Mammary epithelial cell (primary cell): ENCODE measurements at regions not wholly inside any gene's neighbourhood (a gene's known extent, or its start where the extent isn't known, plus 50 kb on each side); places are given as distances from the start of the nearest gene placed in this dataset.

ENCODE experiments used
- CTCF ChIP-seq, 2 donors: IDR thresholded peaks in 1 of 2; conservative IDR thresholded peaks in 1 of 2; 2 replicates each; pipeline ENCODE4 v1.5.1; 2011 to 2012; ENCODE audit warnings: inconsistent platforms in 2 of 2, low read length in 2 of 2, mild to moderate bottlenecking in 2 of 2, control low read depth in 1 of 2, low read depth in 1 of 2; ENCODE audit not compliant: insufficient read depth in 1 of 2; ENCODE audit errors: extremely low read depth in 1 of 2
- EZH2 ChIP-seq: IDR thresholded peaks from 2 replicates; pipeline ENCODE4 v1.6.1; 2012; ENCODE audit warnings: low read length, inconsistent platforms, borderline replicate concordance

- TF ChIP-seq CTCF (conservative IDR thresholded peaks at IDR 0.05 in 1 of 2, IDR thresholded peaks at IDR 0.05 in 1 of 2; ENCODE audit: extremely low read depth in 1 of 2, insufficient read depth in 1 of 2, low read depth in 1 of 2, low read length in 2 of 2) = no peak
- no peak for TF ChIP-seq EZH2
Measured at GRCh38 chr7:46393142-46393541, 472.1 kb upstream of the IGFBP3 start.
